ENCODE measurements at regions not wholly inside any gene's neighbourhood (a gene's known extent, or its start where the extent isn't known, plus 50 kb on each side); places are given as distances from the start of the nearest gene placed in this dataset.

DNA sequence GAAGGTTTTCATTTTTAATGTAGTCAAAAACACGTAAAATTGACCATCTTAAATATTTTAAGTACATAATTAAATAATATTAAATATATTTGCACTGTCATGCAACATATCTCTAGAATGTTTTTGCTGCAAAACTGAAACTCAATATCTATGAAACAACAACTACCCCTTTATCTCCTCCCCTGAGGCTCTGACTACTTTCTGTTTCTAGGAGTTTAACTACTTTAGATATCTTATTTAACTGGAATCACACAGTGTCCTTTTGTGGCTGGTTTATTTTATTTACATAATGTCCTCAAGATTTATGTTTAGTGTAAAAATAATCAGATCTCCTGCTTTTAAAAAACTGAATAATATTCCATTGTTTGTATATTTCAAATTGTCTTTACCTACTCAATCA is 2003.9 kb downstream of the TP53TG3F start:
- Histone ChIP-seq H3K4me3 (ENCODE audit: low read depth, low read length) (no peak overlapping the region), H3K36me3 (ENCODE audit: control insufficient read depth, insufficient read depth, low read length) (no peaks in the 10 kb centered on the region), H3K27me3 (replicated peaks; ENCODE audit: control insufficient read depth, insufficient read depth, low read length) (no peaks in the 10 kb centered on the region), H3K9me3 (no peaks in the 10 kb centered on the region), H3K4me1 (no peaks in the 10 kb centered on the region)
- DNase-seq, result no peak
- Mint-ChIP-seq H3K9me3 (ENCODE audit: unreplicated experiment) (peaks cover 21% of the 10 kb centered on the region), H3K36me3 (ENCODE audit: insufficient read depth, unreplicated experiment) (no peaks in the 10 kb centered on the region), H3K4me1 (ENCODE audit: low read depth, unreplicated experiment) (no peaks in the 10 kb centered on the region), H3K4me3 (ENCODE audit: unreplicated experiment) (no peak overlapping the region), H3K27ac (ENCODE audit: unreplicated experiment) (no peak overlapping the region), H3K27me3 (ENCODE audit: insufficient read depth, unreplicated experiment) (no peaks in the 10 kb centered on the region)
- no TSS peak for BruUV-seq (replicated peaks)
- intact Hi-C loops (cut with micrococcal nuclease; ENCODE audit: unreplicated experiment), result no loop called here
- ChIA-PET POLR2A (no interaction called here), CTCF (no interaction called here)
- no peak for TF ChIP-seq CTCF (IDR thresholded peaks at IDR 0.05; ENCODE audit: insufficient read depth in 1 of 2, low read depth in 1 of 2, low read length in 1 of 2, severe bottlenecking in 1 of 2, unreplicated experiment in 1 of 2)

- Histone ChIP-seq H3K4me1 (no peaks in the 10 kb centered on the region), H3K4me3 (ENCODE audit: low read depth, low read length) (no peak overlapping the region), H3K36me3 (ENCODE audit: control insufficient read depth, insufficient read depth, low read length) (no peaks in the 10 kb centered on the region), H3K27me3 (replicated peaks; ENCODE audit: control insufficient read depth, insufficient read depth, low read length) (no peaks in the 10 kb centered on the region), H3K9me3 (no peaks in the 10 kb centered on the region)
- no peak for TF ChIP-seq CTCF (IDR thresholded peaks at IDR 0.05; ENCODE audit: insufficient read depth in 1 of 2, low read depth in 1 of 2, low read length in 1 of 2, severe bottlenecking in 1 of 2, unreplicated experiment in 1 of 2)
- CTCF ChIA-PET, result no interaction called here
- BruUV-seq (replicated peaks), result no TSS peak
- no peaks in the 10 kb centered on the region for H3K4me1 Mint-ChIP-seq (ENCODE audit: low read depth, unreplicated experiment)
- no peaks in the 10 kb centered on the region for H3K27me3 Mint-ChIP-seq (ENCODE audit: insufficient read depth, unreplicated experiment)
- H3K36me3 Mint-ChIP-seq (ENCODE audit: insufficient read depth, unreplicated experiment), result no peaks in the 10 kb centered on the region
- no peak for DNase-seq
- no peak overlapping the region for H3K4me3 Mint-ChIP-seq (ENCODE audit: unreplicated experiment)
- POLR2A ChIA-PET, result no interaction called here
- H3K27ac Mint-ChIP-seq (ENCODE audit: unreplicated experiment), result no peak overlapping the region
- no peaks in the 10 kb centered on the region for H3K9me3 Mint-ChIP-seq (ENCODE audit: unreplicated experiment)
- intact Hi-C loops (cut with micrococcal nuclease; ENCODE audit: unreplicated experiment), result no loop called here
These were observed 2020.9 kb downstream of the TP53TG3F start for GRCh38 chr16:35480361-35480760.

- ChIA-PET POLR2A (no interaction called here), CTCF (no interaction called here)
- intact Hi-C loops (cut with micrococcal nuclease; ENCODE audit: unreplicated experiment), result no loop called here
- no peaks in the 10 kb centered on the region for H3K36me3 ChIP-seq (ENCODE audit: control insufficient read depth, insufficient read depth, low read length)
- no peaks in the 10 kb centered on the region for H3K4me1 Mint-ChIP-seq (ENCODE audit: low read depth, unreplicated experiment)
- DNase-seq, result no peak
- no peaks in the 10 kb centered on the region for H3K9me3 Mint-ChIP-seq (ENCODE audit: unreplicated experiment)
- H3K4me1 ChIP-seq, result no peaks in the 10 kb centered on the region
- no peaks in the 10 kb centered on the region for H3K27me3 Mint-ChIP-seq (ENCODE audit: insufficient read depth, unreplicated experiment)
- no peaks in the 10 kb centered on the region for H3K27me3 ChIP-seq (replicated peaks; ENCODE audit: control insufficient read depth, insufficient read depth, low read length)
- no peaks in the 10 kb centered on the region for H3K9me3 ChIP-seq
- H3K27ac Mint-ChIP-seq (ENCODE audit: unreplicated experiment), result no peak overlapping the region
- no TSS peak for BruUV-seq (replicated peaks)
- H3K4me3 Mint-ChIP-seq (ENCODE audit: unreplicated experiment), result no peak overlapping the region
- no peak overlapping the region for H3K4me3 ChIP-seq (ENCODE audit: low read depth, low read length)
- H3K36me3 Mint-ChIP-seq (ENCODE audit: insufficient read depth, unreplicated experiment), result no peaks in the 10 kb centered on the region
- no peak for TF ChIP-seq CTCF (IDR thresholded peaks at IDR 0.05; ENCODE audit: insufficient read depth in 1 of 2, low read depth in 1 of 2, low read length in 1 of 2, severe bottlenecking in 1 of 2, unreplicated experiment in 1 of 2)
These were observed 2021.6 kb downstream of the TP53TG3F start for GRCh38 chr16:35480988-35481387.
